NOMO-1 (cell line): ENCODE measurements at regions not wholly inside any gene's neighbourhood (a gene's known extent, or its start where the extent isn't known, plus 50 kb on each side); places are given as distances from the start of the nearest gene placed in this dataset.

Experiments
- DNase-seq, 2 experiments: peaks; one replicate each; lab custom pipeline; 2025; ENCODE audit not compliant: unreplicated experiment in 2 of 2; lab: John Stamatoyannopoulos, UW

DNA sequence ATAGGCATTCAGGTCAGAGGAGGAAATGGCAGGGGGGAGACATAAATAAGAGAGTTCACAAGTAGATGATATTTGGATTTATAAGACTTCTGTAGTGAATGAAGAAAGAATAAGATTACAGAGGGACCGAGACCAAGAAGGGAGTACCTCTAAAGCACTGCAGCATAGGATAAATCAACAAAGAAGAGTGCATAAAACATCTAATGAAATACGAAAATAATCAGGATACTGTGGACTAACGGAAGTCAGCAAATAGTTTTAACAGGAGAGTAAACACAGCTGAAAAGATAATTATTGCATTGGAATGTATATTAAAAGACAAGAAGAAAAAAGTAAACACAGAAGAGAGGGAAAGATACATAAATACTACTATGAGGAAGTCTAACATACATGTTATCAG is 921.9 kb upstream of the PRMT6 start:
- DNase-seq = no peak

GRCh38 chr1:106173101-106173500 is 883.4 kb upstream of the PRMT6 start:
- DNase-seq = no peak

- DNase-seq = no peak
Measured at GRCh38 chr1:106178791-106179190, 877.7 kb upstream of the PRMT6 start.

DNA sequence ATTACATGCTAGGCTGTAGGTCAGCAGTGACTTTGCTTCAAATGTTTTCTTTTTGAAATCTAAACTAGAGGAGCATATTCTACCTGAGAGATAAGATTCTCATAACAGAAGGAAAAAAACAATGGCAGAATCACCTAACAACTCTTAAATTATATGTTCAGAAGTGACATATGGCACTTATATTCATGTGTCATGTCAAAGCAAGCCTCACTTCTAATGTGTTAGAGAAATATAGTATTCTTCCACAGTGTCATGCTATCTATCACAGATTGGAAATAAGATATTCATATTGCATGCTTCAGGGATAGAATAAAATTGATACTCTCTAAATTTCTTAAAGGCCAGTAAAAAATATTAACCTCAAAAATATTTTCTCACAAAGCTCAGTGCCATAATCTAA is 874.6 kb upstream of the PRMT6 start:
- no peak for DNase-seq

- no peak for DNase-seq
Measured at GRCh38 chr1:106185089-106185488, 871.4 kb upstream of the PRMT6 start.

GRCh38 chr1:106189780-106190179 is 866.7 kb upstream of the PRMT6 start:
- no peak for DNase-seq

DNA sequence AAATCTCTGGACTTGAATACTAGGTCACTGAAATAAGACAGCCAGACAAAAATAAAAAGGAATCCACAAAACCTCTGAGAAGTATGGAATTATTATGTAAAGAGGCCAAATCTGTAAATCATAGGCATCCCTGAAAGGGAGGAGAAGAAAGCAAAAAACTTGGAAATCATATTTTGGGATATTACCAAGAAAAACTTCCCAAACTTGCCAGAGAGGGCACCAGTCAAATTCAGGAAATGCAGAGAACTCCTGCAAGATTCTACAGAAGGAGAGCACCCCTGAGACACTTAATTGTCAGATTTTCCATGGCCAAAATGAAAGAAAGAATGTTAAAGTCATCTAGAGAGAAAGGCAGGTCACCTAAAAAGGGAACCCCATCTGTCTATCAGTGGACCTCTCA is 862.3 kb upstream of the PRMT6 start:
- no peak for DNase-seq

- DNase-seq = no peak
Measured at GRCh38 chr1:106200711-106201110, 855.8 kb upstream of the PRMT6 start.

DNA sequence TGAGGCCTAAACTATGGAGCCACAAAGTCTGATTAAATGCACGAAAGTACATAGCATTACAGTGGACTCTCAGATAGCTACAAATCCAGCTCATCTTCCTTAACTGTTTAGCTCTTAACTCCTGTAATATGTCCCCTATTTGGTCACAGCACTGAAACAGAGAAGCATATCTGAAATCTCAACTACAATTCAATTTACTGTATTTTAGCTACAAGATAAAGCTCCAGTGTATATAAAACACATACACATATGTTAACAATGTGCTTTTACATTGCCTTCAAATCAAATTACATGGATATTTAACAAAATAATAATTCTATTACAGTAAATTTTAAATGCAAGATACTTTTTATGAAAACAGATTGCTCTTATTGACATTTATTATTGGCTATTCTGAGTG is 849.3 kb upstream of the PRMT6 start:
- DNase-seq = no peak

DNA sequence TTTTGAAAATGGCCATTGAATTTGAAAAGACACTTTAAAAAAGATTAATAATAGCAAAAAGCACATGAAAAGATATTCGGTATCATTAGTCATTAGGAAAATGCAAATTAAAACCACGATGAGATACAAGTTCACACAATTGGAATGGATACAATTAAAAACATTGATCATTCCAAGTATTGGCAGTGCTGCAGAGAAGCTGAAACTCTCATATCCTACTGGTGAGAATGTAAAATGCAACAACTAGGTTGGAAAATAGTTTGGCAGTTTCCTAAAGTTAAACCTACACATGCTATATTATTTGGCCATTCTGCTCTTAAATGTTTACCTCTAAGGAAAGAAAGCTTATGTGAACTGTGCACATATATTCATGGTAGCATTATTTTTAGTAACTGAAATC is 838.7 kb upstream of the PRMT6 start:
- no peak for DNase-seq

DNA sequence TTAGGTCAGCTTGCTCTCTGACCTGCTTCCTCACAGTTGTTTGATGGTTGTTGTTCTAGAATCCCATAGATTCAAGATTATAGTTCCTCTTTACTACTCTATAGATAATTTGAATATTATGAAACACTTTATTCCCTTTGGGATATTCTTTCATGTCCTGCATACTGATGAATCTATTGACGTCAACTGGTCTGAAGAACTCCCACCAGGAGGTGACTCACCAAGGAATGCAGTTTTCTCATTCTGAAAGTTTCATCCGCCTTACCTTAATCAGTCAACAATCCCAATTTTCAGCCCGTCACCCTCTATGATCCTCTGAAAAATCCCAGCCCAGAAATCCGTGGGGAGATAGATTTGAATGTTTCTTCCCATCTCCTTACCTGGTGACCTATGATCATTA is 834.1 kb upstream of the PRMT6 start:
- no peak for DNase-seq

GRCh38 chr1:106223213-106223612 is 833.3 kb upstream of the PRMT6 start:
- no peak for DNase-seq

DNA sequence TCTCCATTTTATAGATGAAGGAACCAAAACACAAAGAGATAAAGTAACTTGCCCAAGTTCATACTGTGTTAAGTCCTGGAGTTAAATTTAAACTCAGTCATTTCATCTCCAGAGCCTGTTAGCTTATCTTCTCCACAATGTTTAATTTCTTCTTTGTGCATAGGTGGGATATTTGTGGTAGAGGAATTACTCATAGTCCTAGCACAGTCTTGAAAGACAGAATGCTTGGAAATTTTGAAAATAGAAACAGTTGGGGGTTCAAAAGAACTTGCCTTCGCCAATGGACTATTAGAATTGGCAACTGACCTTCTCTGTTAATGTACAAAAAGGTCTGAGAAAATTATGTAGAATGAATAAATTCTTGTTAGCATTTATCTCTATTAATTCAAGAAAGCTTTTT is 832.0 kb upstream of the PRMT6 start:
- DNase-seq = no peak

DNA sequence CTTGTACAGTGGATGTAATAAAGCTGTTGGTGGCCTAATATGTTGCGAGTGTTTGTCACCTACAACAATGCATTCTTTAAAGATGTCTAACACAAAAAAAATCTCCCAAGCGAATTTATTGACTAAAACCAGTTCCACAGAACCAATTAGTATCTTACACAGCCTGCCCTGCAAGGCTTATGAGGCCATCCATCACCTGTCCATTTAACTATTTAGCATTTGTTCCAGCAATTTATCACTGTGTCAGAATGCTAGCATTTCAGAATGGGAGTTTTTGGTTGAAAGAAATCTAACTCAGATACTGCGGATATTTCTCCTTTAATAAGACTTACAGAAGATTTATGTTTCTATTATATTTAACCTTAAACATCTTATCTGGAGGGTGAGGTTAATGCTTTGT is 831.1 kb upstream of the PRMT6 start:
- no peak for DNase-seq

GRCh38 chr1:106226550-106226949 is 829.9 kb upstream of the PRMT6 start:
- DNase-seq = no peak

DNA sequence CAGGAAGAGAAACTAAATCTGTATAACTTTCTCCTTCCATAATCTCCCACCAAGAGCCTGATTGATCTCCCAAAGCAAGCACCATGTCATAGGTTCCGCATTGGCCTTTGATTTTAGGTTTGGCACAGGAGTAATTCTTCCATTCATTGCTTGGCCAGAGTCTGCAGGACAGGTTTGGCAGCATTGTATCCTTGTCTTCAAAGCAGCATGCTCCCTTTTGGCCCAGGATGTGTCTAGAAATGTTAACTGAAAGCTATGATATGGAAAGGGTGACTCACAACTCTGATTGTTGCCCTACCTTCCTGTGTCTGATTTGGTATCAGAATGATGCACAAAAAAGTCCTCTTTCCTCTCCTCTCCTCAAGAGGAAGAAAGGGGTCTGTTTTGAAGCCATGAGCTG is 824.3 kb upstream of the PRMT6 start:
- DNase-seq = no peak

DNA sequence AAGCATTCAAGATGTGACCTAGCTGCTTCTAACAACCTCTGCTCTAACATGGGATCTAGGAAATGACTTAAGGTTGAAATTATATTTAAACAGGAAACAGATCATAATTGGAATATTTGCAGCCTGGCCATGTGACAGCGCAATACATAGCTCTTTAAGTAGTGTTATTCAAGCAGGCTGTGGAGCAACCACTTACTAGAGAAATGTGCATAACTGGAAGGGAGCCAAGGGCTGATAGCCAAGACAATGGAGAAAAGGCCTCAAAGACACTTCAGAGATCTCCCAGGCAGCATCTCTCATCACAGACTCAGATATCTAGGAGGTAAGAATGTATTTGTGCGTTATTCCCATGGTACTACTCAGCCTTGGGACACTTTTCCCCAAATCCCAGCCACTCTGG is 823.0 kb upstream of the PRMT6 start:
- no peak for DNase-seq

DNA sequence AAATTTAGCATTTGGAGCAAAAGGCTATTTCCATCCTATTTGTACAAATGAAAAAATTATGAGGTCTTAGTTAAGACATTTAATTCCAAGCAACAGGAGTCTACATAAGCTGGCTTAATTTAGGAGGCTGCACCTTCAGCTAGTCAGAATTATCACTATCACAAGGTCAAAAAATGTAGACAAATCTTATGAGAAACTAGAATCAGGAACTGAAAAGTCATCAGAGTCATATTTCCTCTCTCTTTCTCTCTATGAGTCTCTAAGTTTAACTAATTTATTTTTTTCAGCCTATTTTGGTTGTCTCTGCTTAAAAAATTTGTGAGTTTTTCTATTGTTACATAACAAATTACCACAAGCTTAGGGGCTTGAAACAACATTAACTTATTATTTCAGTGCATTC is 807.1 kb upstream of the PRMT6 start:
- no peak for DNase-seq

GRCh38 chr1:106249810-106250209 is 806.7 kb upstream of the PRMT6 start:
- no peak for DNase-seq

GRCh38 chr1:106254748-106255147 is 801.7 kb upstream of the PRMT6 start:
- peak in 1 of 2 experiments; percentile 8 for DNase-seq

DNA sequence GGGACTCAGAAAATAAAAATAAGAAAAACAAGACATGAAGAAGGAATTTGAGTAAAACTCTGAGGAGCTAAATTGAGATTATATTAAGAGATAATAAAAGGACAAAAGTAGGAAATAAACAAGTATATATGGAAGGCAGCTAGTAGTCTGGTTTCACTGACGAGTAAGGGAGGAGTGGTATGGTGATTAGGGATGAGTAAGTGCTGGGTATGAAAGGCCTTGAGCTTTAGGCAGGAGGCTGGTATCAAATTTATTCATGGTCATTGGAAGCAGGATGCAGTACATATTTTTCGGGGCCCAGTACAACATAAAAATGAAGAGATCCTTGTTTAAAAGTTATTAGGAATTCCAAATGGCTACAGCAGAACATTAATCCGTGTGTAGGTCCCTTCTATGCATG is 789.7 kb upstream of the PRMT6 start:
- no peak for DNase-seq

- no peak for DNase-seq
Measured at GRCh38 chr1:106268070-106268469, 788.4 kb upstream of the PRMT6 start.

DNA sequence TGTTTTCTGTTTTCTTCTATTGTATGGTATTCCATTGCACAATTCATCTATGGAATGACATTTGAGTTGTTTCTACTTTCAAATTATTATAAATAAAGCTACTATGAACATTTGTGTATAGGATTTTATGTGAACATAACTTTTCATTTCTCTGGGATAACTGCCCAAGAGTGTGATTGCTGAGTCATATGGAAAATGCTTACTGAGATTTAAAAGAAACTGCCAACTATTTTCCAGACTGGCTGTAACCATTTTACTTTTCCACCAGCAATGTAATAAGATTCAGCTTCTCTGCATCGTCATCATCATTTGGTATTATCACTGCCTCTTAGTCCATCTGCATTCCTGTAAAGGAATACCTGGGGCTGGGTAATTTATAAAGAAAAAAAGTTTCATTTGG is 779.6 kb upstream of the PRMT6 start:
- no peak for DNase-seq

GRCh38 chr1:106277786-106278185 is 778.7 kb upstream of the PRMT6 start:
- DNase-seq = no peak
